Loucy (cell line): ENCODE measurements at regions not wholly inside any gene's neighbourhood (a gene's known extent, or its start where the extent isn't known, plus 50 kb on each side); places are given as distances from the start of the nearest gene placed in this dataset.

Source experiments
- CTCF ChIP-seq: fragments of 200-600 bp; sonication (generic); conservative IDR thresholded peaks from 2 replicates; pipeline ENCODE4 v1.5.1; 2014; ENCODE audit warnings: mild to moderate bottlenecking, antibody characterized with exemption, low read length
- EZH2phosphoT487 ChIP-seq: fragments of 200-600 bp; IDR thresholded peaks from 2 replicates; pipeline ENCODE4 v1.6.1; 2018; ENCODE audit warnings: antibody characterized with exemption, mild to moderate bottlenecking, moderate library complexity, borderline replicate concordance

GRCh38 chr5:20331826-20332225 is 343.8 kb upstream of the CDH18 start:
- TF ChIP-seq CTCF (no peak), EZH2phosphoT487 (no peak)
